ENCODE measurements at regions not wholly inside any gene's neighbourhood (a gene's known extent, or its start where the extent isn't known, plus 50 kb on each side); places are given as distances from the start of the nearest gene placed in this dataset.

DNA sequence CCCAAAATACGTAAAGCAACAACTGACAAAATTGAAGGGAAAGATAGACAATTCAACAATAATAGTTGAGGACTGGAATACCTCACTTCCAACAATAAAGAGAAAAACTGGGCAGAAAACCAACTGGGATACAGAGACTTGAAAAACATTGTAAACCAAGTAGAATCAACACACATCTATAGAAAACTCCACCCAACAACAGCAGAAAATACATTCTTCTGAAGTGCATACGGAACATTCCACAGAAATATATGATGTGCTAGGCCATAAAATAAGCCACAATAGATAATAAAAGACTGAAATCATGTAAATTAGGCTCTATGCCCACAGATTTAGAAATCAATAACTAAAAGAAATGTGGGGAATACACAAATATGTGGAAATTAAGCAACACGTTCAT lies 98.4 kb upstream of the THBS1 start:
- Histone ChIP-seq H3K27ac (ENCODE audit: low read length) (no peak overlapping the region), H3K4me2 (ENCODE audit: low read depth, low read length) (no peak overlapping the region), H3K27me3 (replicated peaks; ENCODE audit: insufficient read depth, low read length) (no peaks in the 10 kb centered on the region), H3K9ac (ENCODE audit: low read length) (no peak overlapping the region), H3K36me3 (replicated peaks; ENCODE audit: insufficient read depth, low read length) (no peaks in the 10 kb centered on the region), H3F3A (ENCODE audit: insufficient read depth, low read length) (peaks cover 10% of the 10 kb centered on the region), H3K4me1 (ENCODE audit: low read length) (peaks cover 9% of the 10 kb centered on the region), H3K79me2 (ENCODE audit: low read length) (no peaks in the 10 kb centered on the region), H3K4me3 (ENCODE audit: low read length) (no peak overlapping the region), H3K9me2 (replicated peaks; ENCODE audit: insufficient read depth, low read length) (no peaks in the 10 kb centered on the region), H3K9me3 (replicated peaks; ENCODE audit: insufficient read depth, low read length) (no peaks in the 10 kb centered on the region), H4K20me1 (ENCODE audit: insufficient read depth, low read length) (no peaks in the 10 kb centered on the region), H2AFZ (ENCODE audit: low read length) (no peak overlapping the region)
- DNase-seq = no peak
- TF ChIP-seq EZH2phosphoT487 (IDR thresholded peaks at IDR 0.05; ENCODE audit: low read length) (no peak), EZH2 (optimal IDR thresholded peaks at IDR 0.05; ENCODE audit: low read depth, low read length) (no peak)
- TF ChIP-seq, protein P1, sequence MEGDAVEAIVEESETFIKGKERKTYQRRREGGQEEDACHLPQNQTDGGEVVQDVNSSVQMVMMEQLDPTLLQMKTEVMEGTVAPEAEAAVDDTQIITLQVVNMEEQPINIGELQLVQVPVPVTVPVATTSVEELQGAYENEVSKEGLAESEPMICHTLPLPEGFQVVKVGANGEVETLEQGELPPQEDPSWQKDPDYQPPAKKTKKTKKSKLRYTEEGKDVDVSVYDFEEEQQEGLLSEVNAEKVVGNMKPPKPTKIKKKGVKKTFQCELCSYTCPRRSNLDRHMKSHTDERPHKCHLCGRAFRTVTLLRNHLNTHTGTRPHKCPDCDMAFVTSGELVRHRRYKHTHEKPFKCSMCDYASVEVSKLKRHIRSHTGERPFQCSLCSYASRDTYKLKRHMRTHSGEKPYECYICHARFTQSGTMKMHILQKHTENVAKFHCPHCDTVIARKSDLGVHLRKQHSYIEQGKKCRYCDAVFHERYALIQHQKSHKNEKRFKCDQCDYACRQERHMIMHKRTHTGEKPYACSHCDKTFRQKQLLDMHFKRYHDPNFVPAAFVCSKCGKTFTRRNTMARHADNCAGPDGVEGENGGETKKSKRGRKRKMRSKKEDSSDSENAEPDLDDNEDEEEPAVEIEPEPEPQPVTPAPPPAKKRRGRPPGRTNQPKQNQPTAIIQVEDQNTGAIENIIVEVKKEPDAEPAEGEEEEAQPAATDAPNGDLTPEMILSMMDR (IDR thresholded peaks at IDR 0.05; ENCODE audit: low read length) = no peak

DNA sequence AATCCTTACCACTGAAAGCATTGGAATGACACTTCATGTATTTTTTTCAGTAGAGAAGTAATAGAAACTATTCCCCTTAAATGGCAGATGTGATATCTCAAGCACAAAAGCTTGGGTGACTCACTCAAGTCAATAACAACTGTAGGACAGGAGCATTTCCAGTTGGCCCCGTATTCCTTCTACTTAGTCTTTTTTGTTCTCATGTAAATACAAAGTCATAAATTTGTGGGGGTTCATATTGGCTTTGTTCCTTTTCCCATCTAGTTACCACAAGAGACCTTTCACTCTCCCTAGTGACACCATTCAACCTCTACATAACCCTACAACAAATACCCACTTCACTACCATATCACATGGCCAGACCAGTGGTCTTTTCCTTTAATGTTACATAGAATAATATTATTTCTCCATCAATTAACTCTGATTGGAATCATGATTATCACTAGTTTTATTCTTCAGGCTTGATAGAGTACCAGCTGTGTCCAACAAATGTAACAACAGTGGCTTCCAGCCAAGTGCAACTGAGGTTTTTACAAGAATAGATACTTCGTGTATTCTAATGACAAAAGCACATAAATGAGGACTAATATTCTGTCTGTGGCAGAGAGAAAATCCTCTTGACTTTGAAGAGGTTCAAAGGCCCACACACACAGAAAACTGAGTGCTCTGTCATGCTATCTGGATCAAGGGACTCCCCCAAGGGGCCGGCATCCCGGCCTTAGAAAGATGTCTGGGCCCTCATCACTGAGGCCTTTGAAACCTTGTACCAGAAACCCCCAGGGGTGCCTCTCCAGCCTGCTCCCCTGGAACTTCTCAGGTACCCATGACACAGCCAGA lies 94.0 kb upstream of the THBS1 start:
- TF ChIP-seq, protein P1 (IDR thresholded peaks at IDR 0.05; ENCODE audit: low read length) = no peak
- TF ChIP-seq EZH2 (optimal IDR thresholded peaks at IDR 0.05; ENCODE audit: low read depth, low read length) (no peak), EZH2phosphoT487 (IDR thresholded peaks at IDR 0.05; ENCODE audit: low read length) (no peak)

DNA sequence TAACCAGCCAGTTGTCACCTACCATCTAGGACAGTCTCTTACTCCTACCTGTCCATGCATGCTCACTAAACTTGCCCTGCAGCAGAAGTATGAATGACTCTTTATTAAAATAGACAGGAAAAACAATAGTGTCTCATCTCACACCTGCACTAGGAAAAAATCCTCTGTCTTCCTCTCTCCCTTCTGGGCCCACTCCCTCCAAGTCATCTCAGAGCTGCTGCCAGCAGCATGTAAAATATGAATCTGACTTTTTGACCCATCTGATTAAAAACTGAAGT lies 93.5 kb upstream of the THBS1 start:
- H3K27ac ChIP-seq (ENCODE audit: low read length) = no peak overlapping the region
- H3F3A ChIP-seq (ENCODE audit: insufficient read depth, low read length) = no peaks in the 10 kb centered on the region
- H3K4me2 ChIP-seq (ENCODE audit: low read depth, low read length) = no peak overlapping the region
- TF ChIP-seq EZH2 (optimal IDR thresholded peaks at IDR 0.05; ENCODE audit: low read depth, low read length) (no peak), EZH2phosphoT487 (IDR thresholded peaks at IDR 0.05; ENCODE audit: low read length) (no peak)
- TF ChIP-seq, protein P1 (IDR thresholded peaks at IDR 0.05; ENCODE audit: low read length) = no peak
- H3K4me3 ChIP-seq (ENCODE audit: low read length) = no peak overlapping the region
- H3K9ac ChIP-seq (ENCODE audit: low read length) = no peak overlapping the region
- no peaks in the 10 kb centered on the region for H3K79me2 ChIP-seq (ENCODE audit: low read length)
- no peak for DNase-seq
- no peaks in the 10 kb centered on the region for H3K27me3 ChIP-seq (replicated peaks; ENCODE audit: insufficient read depth, low read length)
- H3K9me2 ChIP-seq (replicated peaks; ENCODE audit: insufficient read depth, low read length) = no peaks in the 10 kb centered on the region
- H3K4me1 ChIP-seq (ENCODE audit: low read length) = no peaks in the 10 kb centered on the region
- no peak overlapping the region for H2AFZ ChIP-seq (ENCODE audit: low read length)
- H4K20me1 ChIP-seq (ENCODE audit: insufficient read depth, low read length) = no peaks in the 10 kb centered on the region
- H3K9me3 ChIP-seq (replicated peaks; ENCODE audit: insufficient read depth, low read length) = no peaks in the 10 kb centered on the region
- H3K36me3 ChIP-seq (replicated peaks; ENCODE audit: insufficient read depth, low read length) = no peaks in the 10 kb centered on the region

More for the DNA sequence above, 94.0 kb upstream of the THBS1 start:
- no peaks in the 10 kb centered on the region for H3K36me3 ChIP-seq (replicated peaks; ENCODE audit: insufficient read depth, low read length)
- H3K27me3 ChIP-seq (replicated peaks; ENCODE audit: insufficient read depth, low read length) = no peaks in the 10 kb centered on the region
- H3K79me2 ChIP-seq (ENCODE audit: low read length) = no peaks in the 10 kb centered on the region
- no peaks in the 10 kb centered on the region for H4K20me1 ChIP-seq (ENCODE audit: insufficient read depth, low read length)
- H3K9me2 ChIP-seq (replicated peaks; ENCODE audit: insufficient read depth, low read length) = no peaks in the 10 kb centered on the region
- H3K9ac ChIP-seq (ENCODE audit: low read length) = no peak overlapping the region
- DNase-seq = no peak
- H3K4me3 ChIP-seq (ENCODE audit: low read length) = no peak overlapping the region
- no peak overlapping the region for H2AFZ ChIP-seq (ENCODE audit: low read length)
- H3K4me2 ChIP-seq (ENCODE audit: low read depth, low read length) = no peak overlapping the region
- H3K4me1 ChIP-seq (ENCODE audit: low read length) = no peaks in the 10 kb centered on the region
- H3K27ac ChIP-seq (ENCODE audit: low read length) = no peak overlapping the region
- no peaks in the 10 kb centered on the region for H3F3A ChIP-seq (ENCODE audit: insufficient read depth, low read length)
- no peaks in the 10 kb centered on the region for H3K9me3 ChIP-seq (replicated peaks; ENCODE audit: insufficient read depth, low read length)

All from MM.1S (cell line).